HuH-7.5 (cell line): ENCODE measurements at regions not wholly inside any gene's neighbourhood (a gene's known extent, or its start where the extent isn't known, plus 50 kb on each side); places are given as distances from the start of the nearest gene placed in this dataset.
"Not testable (repeated sequence)": the region's sequence is repeated elsewhere in the genome, so short reads cannot be mapped to it uniquely, and the experiment has no call there.

ENCODE experiments used
- DNase-seq: peaks from one replicate; pipeline ENCODE4 v3.0.0; 2011; ENCODE audit warnings: low spot score

- no peak for DNase-seq
These were observed 1970.2 kb upstream of the FLRT2 start for GRCh38 chr14:83559721-83560120.

GRCh38 chr14:83561261-83561660 lies 1968.7 kb upstream of the FLRT2 start:
- DNase-seq = no peak

- no peak for DNase-seq
These were observed 1963.4 kb upstream of the FLRT2 start for GRCh38 chr14:83566567-83566966.

GRCh38 chr14:83568141-83568540 lies 1961.8 kb upstream of the FLRT2 start:
- no peak for DNase-seq

- no peak for DNase-seq
These were observed 1954.6 kb upstream of the FLRT2 start for GRCh38 chr14:83575301-83575700.

GRCh38 chr14:83583201-83583600 lies 1946.7 kb upstream of the FLRT2 start:
- DNase-seq = no peak

GRCh38 chr14:83594874-83595273 lies 1935.1 kb upstream of the FLRT2 start:
- no peak for DNase-seq

- no peak for DNase-seq
These were observed 1922.3 kb upstream of the FLRT2 start for GRCh38 chr14:83607682-83608081.

- DNase-seq = no peak
These were observed 1918.5 kb upstream of the FLRT2 start for GRCh38 chr14:83611491-83611890.

GRCh38 chr14:83611906-83612390 lies 1918.0 kb upstream of the FLRT2 start:
- no peak for DNase-seq

- DNase-seq = no peak
These were observed 1915.0 kb upstream of the FLRT2 start for GRCh38 chr14:83614956-83615355.

- no peak for DNase-seq
These were observed 1905.4 kb upstream of the FLRT2 start for GRCh38 chr14:83624541-83624940.

- DNase-seq = no peak
These were observed 1897.6 kb upstream of the FLRT2 start for GRCh38 chr14:83632375-83632774.

- DNase-seq = no peak
These were observed 1891.0 kb upstream of the FLRT2 start for GRCh38 chr14:83638748-83639504.

- not testable (repeated sequence) for DNase-seq
These were observed 1890.5 kb upstream of the FLRT2 start for GRCh38 chr14:83639505-83639875.

GRCh38 chr14:83646228-83646627 lies 1883.7 kb upstream of the FLRT2 start:
- no peak for DNase-seq

GRCh38 chr14:83660597-83660996 lies 1869.3 kb upstream of the FLRT2 start:
- DNase-seq = no peak

GRCh38 chr14:83664389-83664788 lies 1865.6 kb upstream of the FLRT2 start:
- DNase-seq = no peak

GRCh38 chr14:83689265-83689664 lies 1840.7 kb upstream of the FLRT2 start:
- DNase-seq = no peak

GRCh38 chr14:83697099-83697498 lies 1832.8 kb upstream of the FLRT2 start:
- no peak for DNase-seq

GRCh38 chr14:83702619-83703018 lies 1827.3 kb upstream of the FLRT2 start:
- DNase-seq = no peak

- no peak for DNase-seq
These were observed 1823.6 kb upstream of the FLRT2 start for GRCh38 chr14:83706231-83706954.

- DNase-seq = no peak
These were observed 1822.9 kb upstream of the FLRT2 start for GRCh38 chr14:83707056-83707455.

GRCh38 chr14:83709116-83709515 lies 1820.8 kb upstream of the FLRT2 start:
- DNase-seq = no peak
